ENCODE measurements at regions not wholly inside any gene's neighbourhood (a gene's known extent, or its start where the extent isn't known, plus 50 kb on each side); places are given as distances from the start of the nearest gene placed in this dataset.

- H3K36me3 Mint-ChIP-seq (ENCODE audit: insufficient read depth in 1 of 3, low read depth in 3 of 3) = peaks cover 6 to 27% (median 21%) of the 10 kb centered on the region in 3 experiments
- no peak overlapping the region for H3K27ac ChIP-seq (ENCODE audit: insufficient read length, low read depth, low read length)
- no peak overlapping the region for H3K18ac ChIP-seq (ENCODE audit: insufficient read length, low read depth, low read length)
- no peak overlapping the region for H3T11ph ChIP-seq (ENCODE audit: low read length)
- no peaks in the 10 kb centered on the region for H3K79me1 ChIP-seq (ENCODE audit: insufficient read depth, low read depth, low read length, poor library complexity, severe bottlenecking)
- no peak for TF ChIP-seq CTCF (conservative IDR thresholded peaks at IDR 0.05)
- H3K27me3 ChIP-seq (ENCODE audit: insufficient read depth, low read length) = no peaks in the 10 kb centered on the region
- H4K5ac ChIP-seq (ENCODE audit: insufficient read length, low read depth, low read length) = no peak overlapping the region
- H2BK15ac ChIP-seq (ENCODE audit: low read depth, low read length) = no peak overlapping the region
- H2AK5ac ChIP-seq (ENCODE audit: insufficient read length, low read length) = no peak overlapping the region
- H2BK120ac ChIP-seq (ENCODE audit: low read depth, low read length, poor library complexity, severe bottlenecking) = no peak overlapping the region
- no peak overlapping the region for H3K4me3 Mint-ChIP-seq
- no peaks in the 10 kb centered on the region for H3K4me1 ChIP-seq (ENCODE audit: insufficient read depth, low read length)
- no peaks in the 10 kb centered on the region for H4K20me1 ChIP-seq (ENCODE audit: control insufficient read depth, insufficient read depth, insufficient read length)
- H3K4ac ChIP-seq (ENCODE audit: low read depth, low read length) = no peak overlapping the region
- no peak overlapping the region for H3K9ac ChIP-seq (ENCODE audit: extremely low read depth, insufficient read length, low read length)
- no peak overlapping the region for H4K91ac ChIP-seq (ENCODE audit: insufficient read length, low read depth, low read length)
- no peak overlapping the region for H2BK12ac ChIP-seq (ENCODE audit: insufficient read length, low read depth, low read length)
- H3K23me2 ChIP-seq (ENCODE audit: insufficient read length, low read depth, low read length, poor library complexity, severe bottlenecking) = no peaks in the 10 kb centered on the region
- no peak overlapping the region for H3K23ac ChIP-seq (ENCODE audit: insufficient read length, low read depth, low read length)
- H2BK5ac ChIP-seq (ENCODE audit: insufficient read length, low read length) = no peak overlapping the region
- no peak overlapping the region for H3K14ac ChIP-seq (ENCODE audit: insufficient read depth, low read length)
- peaks cover 9% of the 10 kb centered on the region for H3K9me3 ChIP-seq (ENCODE audit: control insufficient read depth, low read depth, low read length)
- no peak overlapping the region for H2AFZ ChIP-seq (ENCODE audit: low read length)
- H2BK20ac ChIP-seq (ENCODE audit: low read depth, low read length, poor library complexity, severe bottlenecking) = no peak overlapping the region
- H3K27me3 Mint-ChIP-seq (ENCODE audit: low read depth) = no peaks in the 10 kb centered on the region
- peaks cover 22 to 27% of the 10 kb centered on the region in 2 experiments for H3K9me3 Mint-ChIP-seq
- H3K27ac Mint-ChIP-seq = no peak overlapping the region
- no peaks in the 10 kb centered on the region for H3K4me1 Mint-ChIP-seq
- DNase-seq = no peak
- no peaks in the 10 kb centered on the region for H3K79me2 ChIP-seq (ENCODE audit: insufficient read depth, low read length)
- H4K8ac ChIP-seq (replicated peaks; ENCODE audit: insufficient read length, low read depth, low read length) = no peak overlapping the region
- no peak overlapping the region for H3K56ac ChIP-seq (ENCODE audit: insufficient read length, low read depth, low read length)
- H3K4me2 ChIP-seq (ENCODE audit: insufficient read depth, insufficient read length, low read length) = no peak overlapping the region
These were observed 413.6 kb upstream of the CYRIA start for GRCh38 chr2:17079262-17079661.

Data from H9 (cell line).